ENCODE measurements at regions not wholly inside any gene's neighbourhood (a gene's known extent, or its start where the extent isn't known, plus 50 kb on each side); places are given as distances from the start of the nearest gene placed in this dataset.

DNA sequence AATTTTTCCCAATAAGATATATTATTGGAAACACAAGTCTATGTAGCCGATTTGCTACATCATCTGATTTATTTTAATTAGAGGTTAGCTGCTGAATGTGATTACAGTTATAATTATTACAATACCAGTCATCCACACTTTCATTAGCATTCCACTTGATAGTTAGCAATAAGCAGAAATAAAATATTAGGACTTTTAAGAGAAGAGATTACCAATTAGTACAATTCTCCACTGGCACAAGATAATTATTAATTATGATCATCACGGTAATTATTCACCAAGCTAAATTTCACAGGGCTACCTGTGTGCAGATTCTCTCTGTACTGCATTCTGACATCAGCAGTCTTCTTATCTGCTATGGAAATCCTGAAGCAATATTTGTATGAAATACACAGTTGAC lies 474.7 kb downstream of the TLE4 start:
- Histone ChIP-seq H3K9me3 (ENCODE audit: control insufficient read depth in 1 of 2, low read length in 2 of 2) (no peaks in the 10 kb centered on the region), H3K4me1 (ENCODE audit: control insufficient read depth in 1 of 2, insufficient read depth in 2 of 2, low read length in 2 of 2) (no peaks in the 10 kb centered on the region), H3K27me3 (ENCODE audit: control insufficient read depth in 1 of 2, insufficient read depth in 2 of 2, low read length in 2 of 2) (no peaks in the 10 kb centered on the region), H3K27ac (ENCODE audit: low read depth, low read length) (no peak overlapping the region), H3K9ac (ENCODE audit: low read depth in 1 of 2, low read length in 2 of 2) (no peak overlapping the region), H3K4me3 (ENCODE audit: low read depth in 1 of 2, low read length in 2 of 2) (no peak overlapping the region), H3K36me3 (ENCODE audit: control insufficient read depth in 1 of 2, insufficient read depth in 2 of 2, low read length in 2 of 2) (no peaks in the 10 kb centered on the region)

DNA sequence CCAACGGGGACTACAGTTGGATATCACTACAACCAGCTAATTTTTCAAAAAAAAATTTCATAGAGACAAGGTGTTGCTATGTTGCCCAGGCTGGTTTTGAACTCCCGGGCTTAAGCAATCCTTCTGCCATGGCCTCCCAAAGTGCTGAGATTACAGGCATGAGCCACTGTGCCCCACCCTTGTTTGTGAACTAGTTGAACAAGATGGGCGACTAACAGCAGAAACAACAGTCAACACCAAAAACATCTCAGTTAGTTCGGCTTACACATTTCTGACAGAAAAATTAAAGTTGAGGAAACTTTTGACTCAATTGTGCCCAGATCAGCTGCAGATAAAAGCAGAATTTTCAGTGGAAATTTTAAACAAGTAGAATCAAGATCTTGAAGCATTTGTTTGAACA lies 470.1 kb downstream of the TLE4 start:
- Histone ChIP-seq H3K9me3 (ENCODE audit: control insufficient read depth in 1 of 2, low read length in 2 of 2) (no peaks in the 10 kb centered on the region), H3K27ac (ENCODE audit: low read depth, low read length) (no peak overlapping the region), H3K27me3 (ENCODE audit: control insufficient read depth in 1 of 2, insufficient read depth in 2 of 2, low read length in 2 of 2) (no peaks in the 10 kb centered on the region), H3K9ac (ENCODE audit: low read depth in 1 of 2, low read length in 2 of 2) (no peak overlapping the region), H3K4me3 (ENCODE audit: low read depth in 1 of 2, low read length in 2 of 2) (no peak overlapping the region), H3K36me3 (ENCODE audit: control insufficient read depth in 1 of 2, insufficient read depth in 2 of 2, low read length in 2 of 2) (no peaks in the 10 kb centered on the region), H3K4me1 (ENCODE audit: control insufficient read depth in 1 of 2, insufficient read depth in 2 of 2, low read length in 2 of 2) (no peaks in the 10 kb centered on the region)

DNA sequence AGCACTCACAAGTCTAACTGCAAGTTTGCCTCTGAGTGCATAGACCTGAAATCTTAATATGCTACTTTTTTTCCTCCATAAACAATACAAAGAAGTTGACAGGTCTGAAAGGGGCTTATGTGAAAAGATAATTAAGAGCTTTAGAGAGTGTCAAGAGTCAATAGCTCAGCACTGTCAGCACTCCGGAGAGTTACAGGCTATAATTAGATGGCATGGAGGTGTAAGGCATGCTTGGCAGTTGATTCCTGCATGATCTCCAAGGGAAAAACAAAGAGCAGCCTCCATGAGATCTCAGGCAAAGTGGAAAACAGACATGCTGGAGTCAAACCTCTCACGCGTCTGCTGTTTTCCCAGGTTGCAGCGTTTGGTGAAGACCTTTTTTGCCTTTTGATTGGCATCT lies 468.7 kb downstream of the TLE4 start:
- Histone ChIP-seq H3K4me3 (ENCODE audit: low read depth in 1 of 2, low read length in 2 of 2) (no peak overlapping the region), H3K9me3 (ENCODE audit: control insufficient read depth in 1 of 2, low read length in 2 of 2) (no peaks in the 10 kb centered on the region), H3K27ac (ENCODE audit: low read depth, low read length) (no peak overlapping the region), H3K27me3 (ENCODE audit: control insufficient read depth in 1 of 2, insufficient read depth in 2 of 2, low read length in 2 of 2) (no peaks in the 10 kb centered on the region), H3K4me1 (ENCODE audit: control insufficient read depth in 1 of 2, insufficient read depth in 2 of 2, low read length in 2 of 2) (no peaks in the 10 kb centered on the region), H3K36me3 (ENCODE audit: control insufficient read depth in 1 of 2, insufficient read depth in 2 of 2, low read length in 2 of 2) (no peaks in the 10 kb centered on the region), H3K9ac (ENCODE audit: low read depth in 1 of 2, low read length in 2 of 2) (no peak overlapping the region)

DNA sequence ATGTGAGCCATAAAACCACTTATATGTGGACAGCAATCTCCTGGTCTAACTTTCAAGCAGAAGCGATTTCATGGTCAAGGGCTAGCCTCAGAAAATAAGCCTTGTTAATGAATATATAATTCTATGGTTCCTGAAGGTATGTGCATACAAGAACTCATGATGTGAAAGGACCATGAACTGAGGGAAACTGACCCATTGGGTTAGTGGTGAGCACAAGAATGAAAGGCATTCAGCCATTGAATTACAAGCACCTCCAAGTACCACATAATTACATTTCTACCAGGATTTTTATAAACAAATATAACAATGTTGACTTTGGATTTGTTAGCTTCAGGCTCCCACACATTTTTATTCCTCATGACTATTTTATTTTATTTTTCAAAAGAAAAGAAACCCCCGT lies 459.0 kb downstream of the TLE4 start:
- H3K27me3 ChIP-seq (ENCODE audit: control insufficient read depth in 1 of 2, insufficient read depth in 2 of 2, low read length in 2 of 2): no peaks in the 10 kb centered on the region
- no peaks in the 10 kb centered on the region for H3K36me3 ChIP-seq (ENCODE audit: control insufficient read depth in 1 of 2, insufficient read depth in 2 of 2, low read length in 2 of 2)
- no peak overlapping the region for H3K4me3 ChIP-seq (ENCODE audit: low read depth in 1 of 2, low read length in 2 of 2)
- H3K4me1 ChIP-seq (ENCODE audit: control insufficient read depth in 1 of 2, insufficient read depth in 2 of 2, low read length in 2 of 2): no peaks in the 10 kb centered on the region
- no peaks in the 10 kb centered on the region for H3K9me3 ChIP-seq (ENCODE audit: control insufficient read depth in 1 of 2, low read length in 2 of 2)
- H3K27ac ChIP-seq (ENCODE audit: low read depth, low read length): no peak overlapping the region
- H3K9ac ChIP-seq (ENCODE audit: low read depth in 1 of 2, low read length in 2 of 2): no peak overlapping the region

DNA sequence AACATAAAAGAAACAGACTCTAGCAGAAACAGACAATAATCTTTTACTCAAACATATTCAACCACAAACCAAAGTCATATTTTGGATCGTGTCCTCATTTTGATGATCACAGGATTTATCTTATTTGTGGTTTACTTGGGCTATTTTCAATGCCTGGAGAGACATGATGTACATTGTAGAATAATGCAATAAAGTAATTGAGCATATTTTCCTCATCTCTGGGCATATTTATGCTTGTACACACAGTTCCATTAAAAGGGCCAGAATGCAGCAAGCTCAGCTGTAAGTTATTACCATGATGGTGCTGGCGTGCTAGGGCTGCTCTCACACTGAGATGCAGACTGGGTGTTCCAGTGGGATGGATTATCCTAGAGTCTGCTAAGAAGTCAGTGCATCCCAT lies 456.7 kb downstream of the TLE4 start:
- Histone ChIP-seq H3K9me3 (ENCODE audit: control insufficient read depth in 1 of 2, low read length in 2 of 2) (no peaks in the 10 kb centered on the region), H3K27ac (ENCODE audit: low read depth, low read length) (no peak overlapping the region)

DNA sequence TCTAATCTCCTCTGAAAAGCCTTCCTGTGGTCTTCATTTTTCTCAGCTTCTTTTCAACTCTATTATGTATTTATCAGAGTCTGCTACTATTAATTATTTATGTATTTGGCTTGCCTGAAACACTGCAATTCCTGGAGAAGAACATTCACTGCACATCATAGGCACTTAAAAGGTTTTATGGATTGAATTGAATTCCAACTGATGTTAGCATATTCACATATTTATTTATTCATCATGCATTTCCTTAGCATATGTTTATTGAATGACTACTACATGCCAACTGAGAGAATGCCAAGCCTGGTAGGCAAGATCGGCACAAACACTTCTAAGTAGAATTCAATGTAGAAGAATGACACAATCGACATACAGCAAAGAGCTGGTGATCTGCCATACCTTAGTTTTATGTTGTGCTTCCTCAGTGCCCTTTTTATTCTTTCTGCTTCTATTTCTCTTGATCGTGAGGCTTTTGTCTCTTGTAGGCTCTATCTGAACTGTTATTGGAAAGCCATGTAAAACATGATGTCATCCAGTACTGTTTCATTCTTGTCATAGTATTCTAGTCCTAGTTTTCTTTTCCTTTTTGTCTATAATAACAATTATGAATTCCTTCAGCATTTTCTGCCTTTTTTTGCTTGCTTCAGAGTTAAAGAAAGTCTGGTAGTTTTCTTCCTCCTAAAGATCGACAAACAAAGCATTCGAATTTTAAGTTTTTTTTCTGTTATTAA lies 454.2 kb downstream of the TLE4 start:
- H3K27me3 ChIP-seq (ENCODE audit: control insufficient read depth in 1 of 2, insufficient read depth in 2 of 2, low read length in 2 of 2): no peaks in the 10 kb centered on the region
- no peaks in the 10 kb centered on the region for H3K4me1 ChIP-seq (ENCODE audit: control insufficient read depth in 1 of 2, insufficient read depth in 2 of 2, low read length in 2 of 2)
- H3K4me3 ChIP-seq (ENCODE audit: low read depth in 1 of 2, low read length in 2 of 2): no peak overlapping the region
- no peak overlapping the region for H3K27ac ChIP-seq (ENCODE audit: low read depth, low read length)
- no peak overlapping the region for H3K9ac ChIP-seq (ENCODE audit: low read depth in 1 of 2, low read length in 2 of 2)
- H3K9me3 ChIP-seq (ENCODE audit: control insufficient read depth in 1 of 2, low read length in 2 of 2): no peaks in the 10 kb centered on the region
- no peaks in the 10 kb centered on the region for H3K36me3 ChIP-seq (ENCODE audit: control insufficient read depth in 1 of 2, insufficient read depth in 2 of 2, low read length in 2 of 2)

More for the DNA sequence above, 456.7 kb downstream of the TLE4 start:
- Histone ChIP-seq H3K27me3 (ENCODE audit: control insufficient read depth in 1 of 2, insufficient read depth in 2 of 2, low read length in 2 of 2) (no peaks in the 10 kb centered on the region), H3K9ac (ENCODE audit: low read depth in 1 of 2, low read length in 2 of 2) (no peak overlapping the region), H3K4me1 (ENCODE audit: control insufficient read depth in 1 of 2, insufficient read depth in 2 of 2, low read length in 2 of 2) (no peaks in the 10 kb centered on the region), H3K36me3 (ENCODE audit: control insufficient read depth in 1 of 2, insufficient read depth in 2 of 2, low read length in 2 of 2) (no peaks in the 10 kb centered on the region), H3K4me3 (ENCODE audit: low read depth in 1 of 2, low read length in 2 of 2) (no peak overlapping the region)

DNA sequence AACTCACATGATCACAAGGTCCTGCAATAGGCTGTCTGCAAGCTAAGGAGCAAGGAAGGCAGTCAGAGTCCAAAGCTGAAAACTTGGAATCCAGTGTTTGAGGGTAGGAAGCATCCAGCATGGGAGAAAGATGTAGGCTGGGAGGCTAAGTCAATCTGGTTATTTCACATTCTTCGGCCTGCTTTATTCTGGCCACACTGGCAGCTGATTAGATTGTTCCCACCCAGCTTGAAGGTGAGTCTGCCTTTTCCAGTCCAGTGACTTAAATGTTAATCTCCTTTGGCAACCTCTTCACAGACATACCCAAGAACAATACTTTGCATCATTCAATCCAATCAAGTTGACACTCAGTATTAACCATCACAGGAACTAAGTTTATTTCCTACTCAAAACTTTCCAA lies 453.4 kb downstream of the TLE4 start:
- no peaks in the 10 kb centered on the region for H3K9me3 ChIP-seq (ENCODE audit: control insufficient read depth in 1 of 2, low read length in 2 of 2)
- no peak overlapping the region for H3K4me3 ChIP-seq (ENCODE audit: low read depth in 1 of 2, low read length in 2 of 2)
- H3K27me3 ChIP-seq (ENCODE audit: control insufficient read depth in 1 of 2, insufficient read depth in 2 of 2, low read length in 2 of 2): no peaks in the 10 kb centered on the region
- H3K36me3 ChIP-seq (ENCODE audit: control insufficient read depth in 1 of 2, insufficient read depth in 2 of 2, low read length in 2 of 2): no peaks in the 10 kb centered on the region
- H3K27ac ChIP-seq (ENCODE audit: low read depth, low read length): no peak overlapping the region
- no peak overlapping the region for H3K9ac ChIP-seq (ENCODE audit: low read depth in 1 of 2, low read length in 2 of 2)
- no peaks in the 10 kb centered on the region for H3K4me1 ChIP-seq (ENCODE audit: control insufficient read depth in 1 of 2, insufficient read depth in 2 of 2, low read length in 2 of 2)

DNA sequence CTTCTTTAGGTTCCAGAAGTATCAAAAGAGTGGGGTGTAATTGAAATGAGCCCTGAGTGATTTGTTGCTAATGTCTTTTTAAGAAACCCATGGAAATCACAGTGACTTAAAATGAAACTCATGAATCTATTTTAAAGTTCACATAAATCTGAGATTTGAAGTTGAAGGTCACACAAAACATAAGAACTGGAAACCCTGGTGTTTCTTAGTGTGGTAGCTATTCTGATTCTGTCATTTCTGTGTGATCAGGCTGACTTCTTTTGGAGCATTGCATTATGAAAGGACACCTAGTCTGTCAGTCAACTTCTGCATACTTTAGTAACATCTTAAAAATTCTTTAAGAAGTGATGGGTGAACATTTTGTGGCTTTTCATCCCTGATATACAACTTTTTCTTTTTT lies 448.8 kb downstream of the TLE4 start:
- H3K36me3 ChIP-seq (ENCODE audit: control insufficient read depth in 1 of 2, insufficient read depth in 2 of 2, low read length in 2 of 2): no peaks in the 10 kb centered on the region
- no peaks in the 10 kb centered on the region for H3K27me3 ChIP-seq (ENCODE audit: control insufficient read depth in 1 of 2, insufficient read depth in 2 of 2, low read length in 2 of 2)
- H3K4me3 ChIP-seq (ENCODE audit: low read depth in 1 of 2, low read length in 2 of 2): no peak overlapping the region
- no peaks in the 10 kb centered on the region for H3K4me1 ChIP-seq (ENCODE audit: control insufficient read depth in 1 of 2, insufficient read depth in 2 of 2, low read length in 2 of 2)
- no peak overlapping the region for H3K9ac ChIP-seq (ENCODE audit: low read depth in 1 of 2, low read length in 2 of 2)
- H3K27ac ChIP-seq (ENCODE audit: low read depth, low read length): no peak overlapping the region
- H3K9me3 ChIP-seq (ENCODE audit: control insufficient read depth in 1 of 2, low read length in 2 of 2): no peaks in the 10 kb centered on the region

DNA sequence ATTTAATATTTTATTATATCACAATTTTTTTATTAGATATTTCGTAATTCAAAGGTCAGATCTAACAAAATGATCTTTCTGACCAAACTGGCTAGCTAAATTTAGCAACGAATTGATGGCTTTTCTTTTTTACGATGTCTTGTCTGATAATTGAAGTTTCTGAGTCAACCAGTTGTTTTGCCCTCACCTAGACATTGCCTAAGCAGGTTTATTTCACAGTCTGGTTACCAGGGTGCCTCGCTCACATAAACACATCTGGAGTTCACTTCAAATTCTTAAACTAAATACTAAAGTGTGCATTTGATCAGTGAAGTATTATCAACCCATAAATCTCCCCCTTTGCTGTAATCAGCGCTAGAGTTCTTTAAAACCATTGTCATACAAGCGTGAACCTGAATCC lies 448.3 kb downstream of the TLE4 start:
- Histone ChIP-seq H3K9ac (ENCODE audit: low read depth in 1 of 2, low read length in 2 of 2) (no peak overlapping the region), H3K36me3 (ENCODE audit: control insufficient read depth in 1 of 2, insufficient read depth in 2 of 2, low read length in 2 of 2) (no peaks in the 10 kb centered on the region), H3K9me3 (ENCODE audit: control insufficient read depth in 1 of 2, low read length in 2 of 2) (no peaks in the 10 kb centered on the region), H3K27ac (ENCODE audit: low read depth, low read length) (no peak overlapping the region), H3K4me1 (ENCODE audit: control insufficient read depth in 1 of 2, insufficient read depth in 2 of 2, low read length in 2 of 2) (no peaks in the 10 kb centered on the region), H3K27me3 (ENCODE audit: control insufficient read depth in 1 of 2, insufficient read depth in 2 of 2, low read length in 2 of 2) (no peaks in the 10 kb centered on the region), H3K4me3 (ENCODE audit: low read depth in 1 of 2, low read length in 2 of 2) (no peak overlapping the region)

DNA sequence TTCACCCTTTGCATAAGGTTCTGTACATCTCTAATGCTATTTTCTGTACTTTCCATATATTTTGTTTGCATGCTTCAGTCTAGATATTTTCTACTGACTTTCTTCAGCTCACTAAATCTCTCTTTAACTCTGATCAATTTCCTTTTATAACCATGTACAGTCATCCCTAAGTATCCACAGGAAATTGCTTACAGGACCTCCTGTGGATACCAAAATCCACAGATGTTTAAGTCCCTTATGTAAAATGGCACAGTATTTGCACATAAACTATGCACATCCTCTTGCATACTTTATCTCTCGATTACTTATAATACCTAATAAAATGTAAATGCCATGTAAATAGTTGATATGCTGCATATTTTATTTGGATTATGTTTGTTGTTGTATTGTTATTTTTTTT lies 442.1 kb downstream of the TLE4 start:
- H3K27me3 ChIP-seq (ENCODE audit: control insufficient read depth in 1 of 2, insufficient read depth in 2 of 2, low read length in 2 of 2): no peaks in the 10 kb centered on the region
- no peaks in the 10 kb centered on the region for H3K4me1 ChIP-seq (ENCODE audit: control insufficient read depth in 1 of 2, insufficient read depth in 2 of 2, low read length in 2 of 2)
- H3K4me3 ChIP-seq (ENCODE audit: low read depth in 1 of 2, low read length in 2 of 2): no peak overlapping the region
- H3K27ac ChIP-seq (ENCODE audit: low read depth, low read length): no peak overlapping the region
- no peaks in the 10 kb centered on the region for H3K36me3 ChIP-seq (ENCODE audit: control insufficient read depth in 1 of 2, insufficient read depth in 2 of 2, low read length in 2 of 2)
- no peak overlapping the region for H3K9ac ChIP-seq (ENCODE audit: low read depth in 1 of 2, low read length in 2 of 2)
- H3K9me3 ChIP-seq (ENCODE audit: control insufficient read depth in 1 of 2, low read length in 2 of 2): no peaks in the 10 kb centered on the region
